GM19372 (cell line): ENCODE measurements at regions not wholly inside any gene's neighbourhood (a gene's known extent, or its start where the extent isn't known, plus 50 kb on each side); places are given as distances from the start of the nearest gene placed in this dataset.

Experiments used
- ATAC-seq: cut with Tn5 transposase; IDR thresholded peaks from one replicate; pipeline ENCODE4 v1.9.1; 2021; ENCODE audit warnings: mild to moderate bottlenecking, low read depth, moderate library complexity; ENCODE audit not compliant: unreplicated experiment

DNA sequence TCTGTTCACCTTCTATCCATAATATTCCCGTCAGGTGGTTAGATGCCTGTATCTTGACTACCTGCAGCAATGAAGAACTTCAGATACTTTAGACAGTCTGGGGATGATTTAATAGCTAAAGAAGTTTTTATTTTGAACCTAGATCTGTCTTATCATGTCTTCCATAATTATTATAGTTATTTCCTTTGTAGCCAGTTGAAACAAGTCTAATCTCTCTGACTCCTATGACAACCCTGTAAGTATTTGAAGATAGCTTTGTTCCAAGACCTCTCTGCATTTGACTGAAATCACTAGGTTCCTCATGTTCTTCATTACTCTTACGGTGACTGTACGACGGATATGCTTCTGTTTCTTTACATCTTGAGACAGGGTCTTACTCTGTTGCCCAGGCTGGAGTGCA, 316.6 kb upstream of the BMP2 start:
- no peak for ATAC-seq

DNA sequence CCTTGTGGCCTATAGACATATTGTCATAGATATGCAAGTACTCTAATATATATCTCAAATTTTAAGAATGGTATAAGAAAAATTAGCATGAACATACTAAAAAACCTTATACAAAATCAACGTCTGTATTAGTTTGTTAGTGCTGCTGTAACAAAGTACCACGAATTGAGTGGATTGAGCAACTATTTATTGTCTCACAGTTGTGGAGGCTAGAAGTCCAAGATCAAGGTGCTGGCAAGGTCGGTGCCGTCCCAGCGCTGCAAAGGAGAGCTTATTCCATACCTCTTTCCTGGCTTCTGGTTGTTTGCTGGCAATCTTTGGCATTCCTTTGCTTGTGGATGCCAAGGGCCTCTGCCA, 317.6 kb upstream of the FERMT1 start:
- no peak for ATAC-seq

DNA sequence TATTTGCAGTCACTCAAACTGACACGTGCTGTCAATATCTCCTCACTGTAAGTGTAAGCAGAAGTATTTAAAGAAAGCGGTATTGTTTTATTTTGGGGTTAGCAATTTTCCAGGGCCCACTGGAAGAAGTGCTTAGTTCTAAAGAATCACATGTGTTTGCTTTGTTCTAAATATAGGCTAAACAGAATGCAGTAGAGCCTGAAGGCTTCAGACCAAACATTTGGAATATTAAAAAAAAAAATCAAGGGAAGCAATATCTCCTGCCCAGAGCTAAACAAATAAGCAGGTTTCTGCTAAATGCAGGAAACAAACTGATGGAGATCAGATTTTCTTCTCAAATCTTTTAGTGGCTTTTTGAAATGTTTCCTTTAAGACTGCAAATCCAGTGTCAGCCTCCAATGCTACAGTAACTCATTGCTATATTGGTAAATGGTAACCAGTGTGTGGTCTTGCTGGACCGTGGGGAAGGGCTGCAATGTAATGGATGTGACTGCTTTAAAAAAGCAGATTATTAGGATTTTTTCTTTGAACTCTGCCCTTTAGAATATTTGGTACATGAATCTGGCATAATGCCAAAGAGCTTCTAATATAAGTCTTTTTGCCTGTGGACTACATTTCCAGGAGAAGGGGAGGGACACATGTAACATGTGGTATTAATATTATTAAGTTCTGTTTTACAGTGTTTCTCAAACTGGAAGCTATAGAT, 317.1 kb upstream of the FERMT1 start:
- no peak for ATAC-seq

DNA sequence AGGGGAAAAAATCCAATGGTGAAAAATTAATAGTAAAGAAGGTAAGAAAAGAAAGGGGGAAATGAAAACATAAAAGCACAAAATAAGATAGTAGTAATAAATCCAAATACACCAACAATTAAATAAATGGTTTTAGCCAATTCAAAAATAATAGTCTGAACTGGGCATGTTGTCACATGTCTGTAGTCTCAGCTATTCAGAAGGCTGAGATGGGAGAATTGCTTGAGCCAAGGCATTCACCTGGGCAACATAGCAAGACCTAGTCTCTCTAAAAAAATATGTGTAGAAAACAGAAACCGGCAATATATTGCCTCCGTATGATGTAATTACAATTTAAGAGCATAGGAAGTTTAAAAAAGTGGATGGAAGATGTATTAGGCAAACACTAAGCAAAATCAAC, 311.3 kb upstream of the FERMT1 start:
- ATAC-seq, result no peak

DNA sequence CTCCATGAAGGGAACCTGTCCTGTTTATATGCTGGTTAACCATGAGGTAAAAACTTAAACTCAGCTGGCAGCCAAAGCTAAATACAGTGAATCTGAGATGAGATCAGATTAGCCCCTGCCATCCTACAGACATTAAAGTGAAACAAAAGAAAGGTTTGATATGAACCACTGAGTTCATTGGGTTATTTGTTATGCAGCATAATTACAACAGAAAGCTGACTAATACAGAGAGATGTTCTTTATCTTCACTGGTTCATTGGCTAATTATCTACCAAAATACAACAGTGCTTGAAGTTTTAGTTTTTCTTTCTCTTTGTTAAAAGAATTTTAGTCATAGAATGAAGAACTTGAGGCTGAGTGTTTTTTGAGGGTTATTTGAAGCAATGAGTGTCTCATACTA, 307.6 kb upstream of the FERMT1 start:
- no peak for ATAC-seq

DNA sequence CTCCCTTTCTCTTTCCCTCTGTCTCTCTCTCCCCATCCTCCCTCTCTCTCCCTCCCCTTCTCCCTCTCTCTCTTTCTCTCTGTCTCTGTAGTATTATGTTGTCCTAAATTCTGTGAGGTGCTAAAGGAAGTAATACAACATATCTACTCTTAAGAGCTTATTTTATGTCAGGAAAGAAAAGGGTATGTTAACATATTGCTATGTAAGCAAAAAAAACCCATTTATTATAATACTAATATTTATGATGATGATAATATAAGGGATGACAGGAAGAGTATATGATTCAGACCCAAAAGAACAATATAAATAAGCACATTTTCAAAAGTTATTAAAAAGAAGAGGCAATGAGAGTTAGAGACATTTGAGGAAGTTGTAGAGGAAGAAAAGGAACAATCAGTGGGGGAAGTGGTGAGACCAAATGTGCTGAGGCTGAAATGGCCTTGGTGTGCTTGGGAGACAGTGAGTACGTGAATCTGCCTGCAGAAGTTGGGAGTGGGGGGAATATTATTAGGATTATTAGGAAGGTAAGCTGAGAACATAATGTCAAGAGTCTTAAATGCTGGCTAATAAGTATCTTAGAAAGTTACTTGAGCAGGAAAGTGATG, 303.6 kb upstream of the FERMT1 start:
- ATAC-seq, result no peak

DNA sequence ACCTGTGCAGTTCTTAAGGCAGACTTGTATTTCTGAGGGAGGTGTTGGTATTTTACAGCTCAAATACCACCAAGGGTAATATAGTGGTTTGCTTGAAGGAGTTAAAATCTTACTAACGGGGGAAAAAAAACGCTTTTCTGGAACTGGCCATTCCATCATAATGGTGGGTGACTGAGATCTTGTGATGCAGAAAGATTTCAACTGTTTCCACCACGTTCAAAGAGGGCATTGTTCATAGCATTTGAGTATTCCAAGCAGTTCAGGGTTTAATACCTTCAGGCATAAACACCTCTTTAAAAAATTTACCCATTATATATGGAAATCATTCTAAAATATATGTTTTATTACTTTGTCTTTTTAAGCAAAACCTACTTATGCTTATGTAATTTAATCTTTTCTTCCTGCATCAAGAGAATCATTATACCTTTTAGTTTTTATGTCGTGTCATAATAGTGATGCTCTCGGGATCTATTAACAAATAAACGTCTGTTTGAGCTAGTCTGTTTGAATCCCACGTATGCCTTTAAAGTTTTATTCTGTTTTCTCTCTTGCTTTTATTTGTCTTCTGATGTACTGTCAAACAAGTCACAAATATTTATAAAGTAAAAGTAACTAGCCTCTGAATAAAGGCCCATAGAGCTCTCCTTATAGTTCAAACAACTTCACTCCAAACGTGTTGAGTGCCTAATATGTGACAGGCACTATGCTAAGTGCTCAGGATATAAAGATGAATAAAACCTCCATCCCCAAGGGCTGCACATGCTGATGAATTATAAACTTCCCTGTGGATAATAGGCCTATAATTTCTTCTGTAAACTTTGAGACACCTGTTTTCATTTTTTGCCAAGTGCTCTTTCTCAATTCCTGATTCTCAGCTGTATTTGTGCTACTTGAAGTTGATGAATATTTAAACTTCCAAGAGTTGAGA, 298.8 kb upstream of the FERMT1 start:
- ATAC-seq, result no peak

DNA sequence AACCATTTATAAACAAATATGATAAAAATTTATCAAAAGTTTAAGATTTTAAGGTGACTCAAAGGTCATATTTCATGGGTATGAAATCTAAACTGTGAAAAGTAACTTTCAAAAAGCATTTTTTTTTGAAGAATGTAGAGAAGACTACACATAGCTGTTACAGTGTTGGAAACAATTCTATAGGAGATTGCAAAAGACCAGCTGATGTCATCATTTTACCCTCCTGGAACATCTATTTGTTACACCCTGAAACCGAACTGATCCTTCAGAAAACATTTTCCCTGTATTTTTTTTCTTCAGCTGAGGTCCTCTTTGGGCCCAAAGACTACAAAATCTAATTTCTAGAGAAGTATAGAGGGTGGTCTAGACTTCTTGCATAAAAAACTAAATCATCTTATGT, 297.5 kb upstream of the FERMT1 start:
- ATAC-seq, result no peak

DNA sequence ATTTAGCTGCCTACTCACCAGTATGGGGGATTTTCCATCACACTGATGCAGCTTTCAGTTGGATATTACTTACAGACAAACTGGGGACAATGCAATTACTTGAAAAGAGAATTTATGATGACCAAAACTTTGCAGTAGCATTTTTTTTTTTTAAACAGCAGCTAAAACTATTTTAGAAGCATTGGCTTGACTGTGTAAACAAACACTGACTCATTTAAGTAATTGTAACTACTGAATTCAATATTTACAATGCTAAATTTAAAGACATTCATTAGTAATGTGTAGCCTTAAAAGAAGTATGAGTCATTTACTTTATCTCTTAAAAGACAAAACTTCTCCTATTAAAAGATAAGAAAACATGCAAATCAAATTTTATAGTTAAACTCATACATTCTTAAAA, 295.9 kb upstream of the FERMT1 start:
- no peak for ATAC-seq

DNA sequence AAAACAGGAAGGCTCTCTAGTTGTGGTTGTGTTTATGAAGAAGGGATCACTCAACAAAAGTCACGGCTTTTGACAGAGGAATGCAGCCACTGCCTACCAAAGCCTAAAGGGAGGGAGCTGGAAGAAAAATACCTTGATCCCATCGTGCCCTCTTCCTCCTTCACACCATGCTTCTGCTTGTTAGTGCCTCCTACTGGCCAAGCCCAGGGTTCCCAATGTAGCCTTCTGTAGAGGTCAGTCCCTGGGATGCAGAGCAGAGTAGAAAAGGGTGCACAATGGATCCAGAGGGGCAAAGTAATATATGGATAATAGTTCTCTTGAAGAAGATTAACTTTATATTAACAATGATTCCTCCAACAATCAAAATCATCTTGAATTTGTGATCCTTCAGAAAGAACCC, 293.5 kb upstream of the FERMT1 start:
- ATAC-seq, result no peak

DNA sequence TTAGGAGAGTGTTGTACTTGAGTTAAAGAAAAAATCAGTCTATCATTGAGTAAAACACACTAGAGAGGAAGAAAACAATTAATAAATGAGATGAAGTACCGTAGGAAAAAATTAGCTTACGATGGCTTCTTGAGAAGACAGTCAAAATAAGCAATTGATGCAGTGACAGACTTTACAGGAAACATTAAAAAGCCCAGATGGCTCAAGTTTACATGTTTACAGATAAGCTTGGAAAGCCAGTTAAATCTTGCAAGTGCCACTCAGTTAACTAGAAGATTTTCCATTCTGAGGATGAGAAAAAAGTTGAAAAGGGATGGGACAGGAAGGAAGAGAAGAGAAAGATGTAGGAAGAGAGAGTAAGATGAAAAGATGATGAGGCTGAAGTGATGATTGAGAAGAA, 288.8 kb upstream of the FERMT1 start:
- ATAC-seq, result no peak

DNA sequence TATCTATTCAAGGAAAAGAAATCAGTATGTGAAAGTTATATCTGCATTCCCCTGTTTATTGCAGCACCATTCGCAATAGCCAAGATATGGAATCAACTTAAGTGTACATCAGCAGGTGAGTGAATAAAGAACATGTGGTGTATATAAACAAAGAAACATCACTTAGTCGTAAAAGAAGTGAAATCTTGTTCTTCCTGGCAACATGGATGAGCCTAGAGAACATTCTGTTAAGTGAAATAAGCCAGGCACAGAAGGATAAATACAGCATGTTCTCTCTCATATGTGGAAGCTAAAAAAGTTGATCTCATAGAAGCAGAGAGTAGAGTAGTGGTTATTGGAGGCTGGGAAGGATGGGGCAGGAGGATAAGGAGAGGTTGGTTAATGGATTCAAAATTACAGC, 287.9 kb upstream of the FERMT1 start:
- ATAC-seq, result no peak

DNA sequence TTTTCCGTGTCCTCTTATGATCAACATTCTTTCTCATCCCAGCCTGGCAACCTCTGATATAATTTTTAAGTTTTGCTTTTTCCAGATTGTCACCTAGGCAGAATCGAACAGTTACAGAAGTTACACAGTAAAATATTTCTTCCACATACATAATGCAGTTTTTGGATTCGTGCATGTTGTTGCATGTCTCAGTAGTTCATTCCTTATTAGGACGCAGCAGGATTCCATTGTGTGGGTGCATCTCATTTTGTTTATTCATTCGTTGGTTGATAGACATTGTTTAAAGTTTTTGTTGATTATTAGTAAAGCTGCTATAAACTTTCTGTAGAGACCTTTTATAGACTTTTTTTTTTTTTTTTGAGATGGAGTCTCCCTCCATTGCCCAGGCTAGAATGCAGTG, 284.3 kb upstream of the FERMT1 start:
- ATAC-seq, result no peak

DNA sequence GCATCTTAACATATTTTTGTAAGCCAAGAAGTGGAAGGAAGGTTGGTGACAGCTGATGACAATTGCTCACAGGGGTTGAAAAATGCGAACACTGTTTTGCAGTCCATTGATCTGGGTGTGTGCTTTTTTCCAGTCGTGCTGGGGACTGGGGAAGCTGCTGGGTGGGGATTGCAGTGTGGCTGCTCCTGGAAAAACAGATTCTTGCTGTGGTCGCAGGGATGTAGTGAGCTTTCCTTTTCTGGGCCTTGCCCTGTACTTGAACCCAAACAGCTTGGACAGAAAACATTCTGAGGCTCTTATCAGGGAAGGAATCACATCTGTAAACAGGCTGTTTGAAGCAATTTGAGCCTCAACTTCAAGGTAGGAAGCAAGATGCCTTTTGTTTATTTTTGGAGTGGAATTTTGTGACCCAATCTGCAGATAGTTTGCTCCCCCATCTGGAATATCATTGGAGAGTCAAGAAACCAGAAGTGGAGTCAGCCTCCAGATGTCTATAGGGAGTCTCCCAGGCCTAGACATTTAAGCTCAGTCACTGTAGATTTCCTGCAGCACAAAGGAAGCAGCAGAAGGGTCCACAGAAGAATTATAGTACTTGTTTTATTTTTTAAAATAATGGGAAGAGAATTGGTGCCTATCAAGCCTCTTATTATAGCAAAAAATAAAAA, 279.2 kb upstream of the FERMT1 start:
- no peak for ATAC-seq

DNA sequence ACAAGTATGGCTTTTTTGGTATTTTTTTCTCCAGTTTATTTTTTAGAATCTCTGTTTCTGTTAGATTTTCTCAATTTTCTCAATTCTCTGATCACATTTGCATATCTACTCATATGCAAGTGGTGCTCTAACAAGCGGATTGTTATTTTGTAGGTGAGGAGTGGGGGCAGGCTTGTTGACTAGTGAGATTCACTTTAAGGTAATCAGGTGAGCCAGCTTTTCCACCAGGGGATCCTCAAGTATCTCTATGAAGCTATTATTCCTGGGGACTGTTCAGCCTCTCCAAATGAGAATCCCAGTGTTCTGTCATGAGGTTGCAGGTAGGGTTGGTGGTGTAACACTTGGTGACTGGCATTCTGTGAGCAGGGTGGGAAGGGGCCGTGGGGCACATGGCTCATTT, 274.3 kb upstream of the FERMT1 start:
- no peak for ATAC-seq

DNA sequence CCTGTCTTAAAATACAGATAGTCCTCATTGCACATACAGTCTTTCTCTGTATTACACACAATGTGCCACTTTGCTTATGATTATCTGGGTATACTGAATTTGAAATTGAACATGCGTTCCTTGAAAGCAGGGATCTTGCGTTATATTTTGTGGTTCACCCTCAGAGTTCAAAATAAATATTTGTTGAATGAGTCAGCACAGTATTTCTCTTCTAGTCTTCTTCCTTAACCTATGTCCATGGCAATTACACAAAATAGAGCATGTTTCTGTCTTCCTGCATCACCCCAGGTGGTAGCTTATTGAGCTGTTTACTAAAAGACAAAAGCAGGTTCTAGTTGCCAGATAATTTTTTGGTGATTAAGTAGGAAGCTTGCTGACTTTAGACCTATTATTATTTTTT, 272.9 kb upstream of the FERMT1 start:
- ATAC-seq, result no peak

DNA sequence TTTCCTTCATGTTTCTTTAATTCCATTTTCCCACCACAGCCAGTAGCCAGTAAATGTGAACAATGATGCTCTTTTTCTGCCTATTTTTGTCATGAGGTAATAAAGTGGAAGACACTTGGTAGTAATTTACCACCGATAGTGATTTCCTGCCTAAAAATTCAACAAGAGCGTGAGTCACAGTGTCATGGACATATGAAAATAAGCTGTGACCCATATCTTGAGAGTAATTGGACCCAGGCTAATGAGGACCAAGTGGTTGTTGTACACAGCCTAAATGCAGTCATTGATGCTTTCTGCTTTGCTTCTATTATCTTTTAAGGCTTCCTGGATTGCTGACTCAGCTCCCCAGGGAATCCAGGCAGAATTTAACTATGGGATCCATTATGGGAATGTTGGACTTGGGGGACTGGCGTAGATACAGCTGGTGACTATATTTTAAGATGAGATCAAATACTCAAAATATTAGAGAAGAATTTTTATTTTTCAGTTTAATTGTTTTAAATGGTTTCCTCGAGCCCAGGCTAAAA, 265.9 kb upstream of the FERMT1 start:
- no peak for ATAC-seq

DNA sequence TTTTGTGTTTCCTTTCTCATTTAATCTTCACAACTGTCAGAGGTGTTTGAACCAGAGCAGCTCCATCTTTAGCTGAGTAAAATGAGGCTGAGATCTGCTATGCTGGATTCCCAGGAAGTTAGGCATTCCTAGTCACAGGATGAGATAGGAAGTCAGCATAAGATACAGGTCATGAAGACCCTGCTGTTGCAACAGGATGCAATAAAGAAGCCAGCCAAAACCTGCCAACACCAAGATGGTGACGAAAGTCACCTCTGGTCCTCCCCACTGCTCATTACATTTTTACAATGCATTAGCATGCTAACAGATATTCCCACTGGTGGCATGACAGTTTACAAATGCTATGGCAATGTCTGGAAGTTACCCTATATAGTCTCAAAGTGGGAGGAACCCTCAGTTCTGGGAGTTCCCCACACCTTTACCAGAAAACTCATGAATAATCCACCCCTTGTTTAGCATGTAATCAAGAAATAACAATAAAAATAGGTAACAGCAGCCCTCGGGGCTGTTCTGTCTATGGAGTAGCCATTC, 262.2 kb upstream of the FERMT1 start:
- no peak for ATAC-seq

DNA sequence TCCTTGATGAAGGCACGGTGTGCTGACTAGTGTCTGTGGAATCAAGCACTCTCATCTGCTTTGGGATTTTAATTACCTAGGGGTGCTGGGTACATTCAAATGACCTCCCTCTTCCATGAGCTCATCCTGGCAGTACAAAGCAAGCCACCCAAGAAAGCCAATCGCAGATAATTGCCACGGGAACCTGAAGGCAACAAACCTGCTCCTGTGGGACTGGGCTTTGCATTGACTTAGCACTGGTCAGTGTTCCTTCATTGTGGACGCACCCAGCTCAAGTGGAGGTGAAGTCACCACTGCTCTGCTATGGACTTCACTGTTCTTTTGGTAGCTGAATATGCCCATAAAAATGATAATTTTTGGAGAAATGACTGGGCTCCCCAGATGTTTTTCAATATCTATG, 261.6 kb upstream of the FERMT1 start:
- ATAC-seq, result no peak

DNA sequence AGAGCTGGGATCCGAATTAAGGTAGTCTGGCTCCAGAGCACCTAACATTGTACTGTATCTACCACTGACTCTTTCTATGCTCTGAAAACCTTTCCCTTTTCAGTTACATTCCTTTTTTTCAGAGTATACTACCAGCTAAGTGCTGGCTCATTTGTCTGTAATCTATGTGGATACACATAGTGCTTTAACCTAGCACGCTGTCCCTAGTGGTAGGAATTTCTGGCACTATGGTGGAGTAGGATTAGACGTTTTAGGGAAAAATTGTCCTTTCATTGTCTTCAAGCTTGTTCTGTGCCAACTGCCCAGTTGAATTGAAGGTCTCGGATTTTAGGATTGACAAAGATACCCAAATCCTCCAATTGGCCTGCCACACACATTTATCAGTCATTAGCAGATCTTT, 259.1 kb upstream of the FERMT1 start:
- no peak for ATAC-seq

DNA sequence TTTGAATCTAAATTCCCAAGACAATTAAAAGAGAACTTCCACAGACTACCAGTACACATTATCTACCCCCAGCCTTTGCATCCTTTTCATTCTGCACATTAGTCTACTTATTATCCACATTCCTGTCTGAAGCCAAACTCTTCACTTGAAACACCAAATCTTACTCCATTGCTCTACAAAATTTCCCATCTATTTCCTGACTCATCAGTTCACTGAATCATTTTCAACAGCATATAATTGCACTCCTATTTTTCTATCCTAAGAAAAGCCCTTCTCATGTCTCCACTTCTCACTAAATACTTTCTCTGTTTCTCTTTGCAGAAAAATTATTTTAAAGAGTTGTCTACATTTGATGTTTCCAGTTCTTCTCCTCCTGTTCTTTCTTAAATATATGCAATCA, 239.4 kb upstream of the FERMT1 start:
- ATAC-seq, result no peak
